ENCODE measurements at regions not wholly inside any gene's neighbourhood (a gene's known extent, or its start where the extent isn't known, plus 50 kb on each side); places are given as distances from the start of the nearest gene placed in this dataset.
"Not testable (repeated sequence)": the region's sequence is repeated elsewhere in the genome, so short reads cannot be mapped to it uniquely, and the experiment has no call there.

- no peak for DNase-seq
These were observed 50.1 kb upstream of the ACSL4 start for GRCh38 chrX:109782994-109783700.

GRCh38 chrX:109783701-109784079 is 50.6 kb upstream of the ACSL4 start:
- DNase-seq = no peak

GRCh38 chrX:109785053-109785452 is 52.0 kb upstream of the ACSL4 start:
- no peak for DNase-seq

GRCh38 chrX:109790511-109790910 is 57.5 kb upstream of the ACSL4 start:
- DNase-seq = not testable (repeated sequence)

GRCh38 chrX:109793191-109793590 is 60.1 kb upstream of the ACSL4 start:
- no peak for DNase-seq

GRCh38 chrX:109795682-109796081 is 62.6 kb upstream of the ACSL4 start:
- DNase-seq = no peak

- no peak for DNase-seq
These were observed 64.4 kb upstream of the ACSL4 start for GRCh38 chrX:109797311-109797975.

- no peak for DNase-seq
These were observed 79.2 kb upstream of the ACSL4 start for GRCh38 chrX:109812236-109812635.

- no peak for DNase-seq
These were observed 80.2 kb upstream of the ACSL4 start for GRCh38 chrX:109813236-109813635.

- no peak for DNase-seq
These were observed 85.9 kb upstream of the ACSL4 start for GRCh38 chrX:109818976-109819375.

- DNase-seq = no peak
These were observed 89.8 kb upstream of the ACSL4 start for GRCh38 chrX:109822861-109823260.

- DNase-seq = no peak
These were observed 94.1 kb upstream of the ACSL4 start for GRCh38 chrX:109826954-109827708.

GRCh38 chrX:109827772-109828171 is 94.7 kb upstream of the ACSL4 start:
- no peak for DNase-seq

GRCh38 chrX:109830157-109830703 is 97.2 kb upstream of the ACSL4 start:
- DNase-seq = no peak

GRCh38 chrX:109830704-109831206 is 97.7 kb upstream of the ACSL4 start:
- DNase-seq = no peak

- DNase-seq = no peak
These were observed 98.4 kb upstream of the ACSL4 start for GRCh38 chrX:109831326-109831985.

GRCh38 chrX:109839694-109840567 is 106.9 kb upstream of the ACSL4 start:
- no peak for DNase-seq

- no peak for DNase-seq
These were observed 107.5 kb upstream of the ACSL4 start for GRCh38 chrX:109840585-109840984.

GRCh38 chrX:109841257-109841656 is 108.2 kb upstream of the ACSL4 start:
- no peak for DNase-seq

- DNase-seq = no peak
These were observed 109.0 kb upstream of the ACSL4 start for GRCh38 chrX:109841869-109842579.

GRCh38 chrX:109842611-109843010 is 109.6 kb upstream of the ACSL4 start:
- DNase-seq = no peak
